HG03460 (cell line): ENCODE measurements at regions not wholly inside any gene's neighbourhood (a gene's known extent, or its start where the extent isn't known, plus 50 kb on each side); places are given as distances from the start of the nearest gene placed in this dataset.

Source experiments
- ATAC-seq: cut with Tn5 transposase; IDR thresholded peaks from one replicate; pipeline ENCODE4 v1.9.1; 2021; ENCODE audit not compliant: unreplicated experiment

DNA sequence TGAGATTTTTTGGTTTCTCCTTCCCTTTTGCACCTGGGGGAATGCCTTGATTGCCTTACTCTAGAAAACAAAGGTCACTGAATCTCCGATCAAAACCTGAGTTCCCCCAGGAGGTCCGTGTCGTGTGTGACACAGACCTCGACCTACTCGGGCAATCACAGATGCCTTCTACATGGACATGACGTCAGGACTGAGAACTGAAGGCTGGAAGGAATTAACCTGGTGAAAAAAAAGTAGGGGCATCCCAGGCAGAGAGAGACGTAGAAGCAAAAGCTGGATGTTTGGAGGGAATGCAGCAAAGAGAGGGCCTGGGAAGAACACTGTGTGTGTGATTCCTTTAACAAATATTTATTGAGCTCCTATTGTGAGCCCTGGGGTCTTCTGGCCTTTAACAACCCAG lies 178.0 kb downstream of the PRDM2 start:
- no peak for ATAC-seq

DNA sequence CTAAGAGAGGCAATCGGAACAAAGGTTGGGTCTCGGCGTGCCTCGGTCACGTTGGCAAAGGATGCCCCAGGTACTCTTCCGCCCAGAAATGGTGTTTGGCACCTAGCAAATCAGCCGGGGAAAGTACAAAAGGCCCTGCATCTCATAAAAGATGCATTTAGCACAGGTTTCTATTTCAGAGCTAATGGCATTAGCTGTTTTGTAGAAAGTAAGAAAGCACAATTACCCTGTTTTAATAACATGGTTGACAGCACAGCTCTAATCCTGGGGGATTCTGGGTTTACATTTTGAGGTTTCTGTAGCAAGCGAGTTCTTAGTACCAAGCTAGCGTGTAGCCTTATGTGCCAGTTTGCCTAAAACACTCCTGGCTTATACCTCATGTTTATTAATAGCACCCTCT lies 178.5 kb downstream of the PRDM2 start:
- ATAC-seq: no peak

DNA sequence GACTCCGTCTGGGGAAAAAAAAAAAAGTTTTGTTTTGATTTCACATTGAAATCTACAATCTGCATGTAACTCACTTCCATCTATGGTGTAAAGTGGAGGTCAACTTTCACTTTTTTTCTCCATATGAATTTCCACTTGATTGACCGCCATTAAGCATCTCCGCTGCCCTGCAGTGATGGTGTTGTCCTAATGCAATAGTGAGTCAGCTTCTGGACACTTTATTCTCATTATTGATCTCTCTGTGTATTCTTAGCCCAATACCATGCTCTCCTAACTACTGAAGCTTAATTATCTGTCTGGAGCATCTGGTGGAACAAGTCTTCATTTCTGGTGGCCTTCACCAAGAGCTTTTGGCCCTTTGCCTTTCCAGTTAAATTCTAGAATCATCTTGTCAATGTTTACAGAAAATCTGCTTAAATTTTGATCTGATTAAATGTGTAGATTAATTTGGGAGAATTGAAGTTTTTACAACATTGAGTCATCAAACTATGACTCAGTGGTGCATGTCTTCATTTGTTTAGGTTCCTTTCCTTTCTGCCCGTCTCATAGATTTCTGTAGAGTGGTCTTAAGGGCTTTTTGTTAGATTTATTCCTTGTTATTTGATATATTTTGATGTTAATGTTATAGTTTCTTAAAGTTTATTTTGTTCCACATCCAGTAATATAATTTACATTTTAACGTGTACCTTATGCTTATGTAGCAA lies 181.5 kb downstream of the PRDM2 start:
- ATAC-seq: no peak

DNA sequence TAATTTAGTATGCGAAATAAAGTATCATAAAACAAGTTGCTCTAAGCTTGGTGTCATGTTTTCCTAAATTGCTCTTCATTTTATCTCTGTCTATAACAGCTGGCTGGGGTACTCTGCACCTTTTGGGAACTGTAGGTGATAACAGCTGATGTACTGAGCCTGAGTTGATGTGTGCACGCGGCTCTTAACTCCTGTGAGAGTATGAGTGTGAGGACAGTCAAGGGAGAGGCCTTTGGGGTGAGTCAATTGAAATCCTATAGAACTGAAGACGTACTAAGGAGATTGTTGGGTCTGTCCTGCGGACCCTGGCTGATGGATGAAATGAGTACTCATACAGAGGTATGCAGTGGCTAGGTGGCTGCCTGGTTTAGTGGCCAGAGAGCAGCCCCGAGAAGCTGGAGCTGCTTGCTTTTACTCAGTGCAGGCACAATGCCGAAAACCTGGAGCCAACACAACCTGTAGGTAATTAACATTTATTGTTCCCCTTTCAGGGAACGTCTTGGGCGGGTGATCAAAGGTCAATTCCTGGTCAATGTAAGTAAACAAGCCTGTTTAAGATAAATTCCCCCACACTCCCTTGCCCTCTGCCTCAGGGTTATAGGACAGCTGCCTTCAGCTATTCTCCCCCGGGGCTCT lies 188.5 kb downstream of the PRDM2 start:
- ATAC-seq: no peak

DNA sequence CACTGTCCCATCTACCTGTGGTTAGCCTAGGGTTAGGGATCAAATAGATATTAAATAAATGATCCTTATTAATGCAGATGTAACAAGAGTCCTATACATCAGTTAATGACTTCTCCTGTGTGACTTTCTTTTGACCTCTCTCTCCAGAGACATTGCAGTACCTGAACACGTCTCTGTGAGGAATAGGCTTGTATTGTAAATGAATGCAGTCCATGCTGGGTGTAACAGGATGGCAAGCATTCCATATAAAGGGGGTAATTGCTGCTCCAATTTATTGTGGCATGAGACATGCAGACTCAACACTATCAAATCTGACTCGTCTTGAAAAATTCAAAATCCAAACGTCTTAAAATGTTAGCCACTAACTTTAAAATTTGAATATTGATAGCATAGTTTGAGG lies 189.5 kb downstream of the PRDM2 start:
- ATAC-seq: no peak

DNA sequence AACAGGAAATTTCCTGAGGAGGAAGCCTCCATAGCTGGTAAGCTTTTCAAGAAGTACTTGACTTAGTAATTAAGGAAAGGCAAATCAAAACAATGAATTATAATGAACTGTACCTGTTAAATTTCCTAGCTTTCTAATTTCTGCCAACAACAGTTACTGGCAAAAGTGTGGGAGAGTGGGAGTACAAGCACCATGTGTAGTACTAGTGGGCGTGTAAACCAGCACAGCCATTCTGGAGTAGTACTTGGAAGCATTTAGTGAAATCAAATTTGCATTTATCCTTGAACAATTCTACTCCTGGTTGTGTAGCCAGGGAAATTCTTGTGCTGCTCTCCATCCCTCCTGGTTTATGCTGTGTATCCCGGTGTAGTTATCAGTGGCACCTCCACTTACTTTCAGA lies 190.8 kb downstream of the PRDM2 start:
- no peak for ATAC-seq

DNA sequence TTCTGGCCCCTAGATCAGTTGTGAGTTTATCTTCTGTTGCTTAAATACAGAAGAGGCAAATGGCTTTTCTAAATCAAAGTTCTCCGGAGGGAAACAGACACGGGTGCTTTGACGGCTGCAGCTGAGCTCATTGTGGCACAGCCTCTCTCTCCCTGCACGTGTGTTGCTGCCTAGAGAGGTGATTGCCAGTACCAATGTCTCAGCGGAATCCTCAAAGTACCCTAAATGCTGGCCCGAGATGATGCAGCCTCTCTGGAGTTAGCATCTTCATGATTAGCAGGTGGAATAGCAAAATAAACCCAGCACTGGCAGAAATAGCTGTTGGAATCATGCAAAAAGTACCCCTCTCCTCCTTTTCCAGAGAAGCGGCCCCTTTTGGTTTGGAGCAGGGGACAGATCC lies 192.2 kb downstream of the PRDM2 start:
- ATAC-seq: no peak

DNA sequence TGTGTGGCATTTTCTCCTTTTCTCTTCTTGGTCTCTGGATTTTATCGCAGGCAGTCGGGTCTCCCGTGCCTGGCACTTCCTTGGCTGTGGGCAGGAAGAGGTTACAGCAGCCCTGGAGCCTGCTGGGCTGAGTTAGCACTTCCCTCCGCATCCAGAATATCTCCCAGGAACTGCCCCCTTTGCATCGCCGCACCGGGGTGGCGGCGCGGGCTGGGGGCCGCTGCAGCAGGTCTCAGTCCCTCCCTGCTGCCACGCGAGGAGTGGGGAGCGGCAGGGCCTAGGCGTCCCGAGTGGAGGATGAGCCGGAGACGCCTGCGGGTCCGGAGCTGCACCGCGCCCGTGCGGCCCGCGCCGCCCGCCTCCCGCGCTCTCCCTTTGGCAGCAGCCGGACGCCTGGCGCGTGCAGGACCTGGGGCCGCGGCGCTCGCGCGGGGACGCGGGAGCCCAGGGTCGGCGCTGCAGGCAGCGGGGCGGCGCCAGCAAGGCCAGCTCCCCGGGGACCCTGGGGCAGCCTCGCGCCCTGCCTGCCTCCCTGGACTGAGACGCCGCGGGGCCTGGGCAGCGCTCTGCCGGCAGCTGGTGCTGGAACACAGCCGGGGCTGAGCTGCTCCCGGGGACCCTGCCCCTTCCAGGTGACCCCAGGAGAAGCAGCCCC lies 192.8 kb downstream of the PRDM2 start:
- ATAC-seq: no peak

DNA sequence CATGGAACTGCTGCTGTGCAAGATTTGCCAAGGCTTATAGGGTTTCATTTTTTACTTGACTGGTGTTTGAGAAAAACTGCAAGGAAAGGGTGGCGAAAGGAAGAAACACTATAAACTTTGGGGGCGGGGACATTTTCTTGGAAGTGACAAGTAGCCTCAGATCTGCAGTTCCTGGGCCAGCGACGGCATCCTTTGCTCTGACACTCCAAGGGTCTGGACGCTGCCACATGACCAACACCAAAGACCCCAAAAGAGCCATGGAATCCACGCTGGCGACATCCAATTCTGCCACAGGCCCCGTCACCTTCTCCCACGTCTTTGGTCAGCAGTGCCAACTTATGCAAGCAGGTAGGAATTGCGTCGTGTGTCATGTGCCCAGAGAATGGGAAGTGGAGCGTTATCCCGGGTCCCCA lies 193.4 kb downstream of the PRDM2 start:
- no peak for ATAC-seq

DNA sequence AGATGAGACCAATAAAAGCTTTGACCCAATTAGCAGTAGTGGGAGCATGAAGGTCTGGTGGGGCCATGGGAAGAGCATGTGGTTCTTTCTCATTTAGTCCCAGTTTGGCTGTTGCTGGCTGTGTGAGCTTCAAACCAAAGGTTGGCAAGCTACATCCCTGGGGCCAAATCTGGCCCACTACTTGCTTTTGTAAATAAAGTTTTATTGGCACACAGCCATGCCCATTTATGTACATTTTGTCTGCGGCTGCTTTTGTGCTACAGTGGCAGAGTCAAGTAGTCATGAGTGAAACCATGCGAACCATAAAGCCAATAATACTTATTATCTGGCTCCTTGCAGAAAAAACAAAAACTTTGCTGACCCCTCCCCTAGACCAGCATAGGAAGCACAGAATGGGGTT lies 196.9 kb downstream of the PRDM2 start:
- no peak for ATAC-seq

DNA sequence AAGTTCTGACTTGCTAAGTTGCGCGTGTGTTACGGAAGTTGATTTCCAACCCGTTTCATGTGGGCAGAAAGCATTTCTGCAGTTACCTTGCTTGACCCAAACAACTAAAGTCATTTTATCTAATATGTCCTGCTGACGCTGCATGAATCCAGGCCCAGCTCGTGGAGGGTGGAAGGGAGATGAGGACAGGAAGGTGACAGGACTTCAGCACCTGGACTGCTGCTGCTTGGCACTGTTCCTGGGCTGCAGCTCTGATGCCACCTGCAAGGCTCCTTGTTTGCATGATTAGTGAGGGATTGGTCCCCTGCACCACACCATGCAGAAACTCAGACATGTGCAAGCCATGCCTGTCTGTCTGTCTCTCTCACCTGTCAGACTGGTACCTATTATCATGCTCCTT lies 198.4 kb downstream of the PRDM2 start:
- no peak for ATAC-seq

DNA sequence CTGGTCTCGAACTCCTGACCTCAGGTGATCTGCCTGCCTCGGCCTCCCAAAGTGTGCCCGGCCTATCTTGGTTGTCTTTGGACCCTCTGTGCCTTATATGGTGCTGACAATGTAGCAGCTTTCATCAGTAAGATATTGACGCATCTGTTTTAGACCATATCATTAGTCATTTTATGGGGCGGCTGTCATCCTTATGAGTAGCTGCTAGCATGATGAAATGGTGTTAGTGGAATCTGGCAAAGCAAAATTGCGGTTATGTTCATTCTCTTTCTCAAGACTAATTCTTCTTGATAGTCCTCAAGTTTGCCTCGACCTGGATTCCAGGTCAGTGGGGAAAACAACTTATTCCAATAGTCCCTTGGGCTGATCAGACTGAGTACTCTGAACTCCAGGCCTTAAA lies 199.9 kb downstream of the PRDM2 start:
- ATAC-seq: no peak

DNA sequence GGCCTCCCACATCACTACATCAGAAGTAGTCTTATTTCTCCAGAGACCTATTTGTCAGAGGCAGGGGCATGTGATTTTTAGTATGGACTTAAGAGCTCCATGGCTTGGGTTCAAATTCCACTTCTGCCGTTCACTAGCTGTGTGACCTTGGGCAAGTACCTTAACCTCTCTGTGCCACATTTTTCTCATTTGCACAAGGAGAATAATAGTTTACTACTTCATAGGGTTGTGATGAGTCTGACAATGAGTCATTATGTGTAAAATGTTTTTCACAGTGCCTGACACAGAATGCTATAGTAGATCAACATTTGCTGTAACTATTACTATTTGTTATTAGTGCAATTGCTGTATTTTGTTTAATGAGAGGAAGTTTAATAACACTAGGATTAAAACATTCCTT lies 200.6 kb downstream of the PRDM2 start:
- no peak for ATAC-seq

DNA sequence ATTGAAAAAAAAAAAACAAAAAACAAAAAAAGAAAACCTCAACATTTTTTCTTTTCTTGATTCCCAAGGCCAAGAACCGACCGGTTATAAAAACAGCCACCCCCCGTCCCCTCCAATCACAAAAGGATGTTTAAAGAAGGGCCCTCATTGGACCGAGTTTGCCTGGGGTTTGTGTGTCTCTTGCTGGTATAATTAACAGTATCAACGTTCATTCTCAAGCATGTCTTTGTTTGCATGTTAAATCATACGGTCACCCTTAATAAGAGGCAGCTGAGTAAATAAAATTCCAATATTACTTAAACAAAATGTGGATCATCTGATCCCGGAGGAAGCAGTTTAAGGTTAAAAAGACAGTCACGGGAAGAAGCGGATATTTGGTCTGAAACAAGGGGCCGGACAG lies 201.1 kb downstream of the PRDM2 start:
- no peak for ATAC-seq

DNA sequence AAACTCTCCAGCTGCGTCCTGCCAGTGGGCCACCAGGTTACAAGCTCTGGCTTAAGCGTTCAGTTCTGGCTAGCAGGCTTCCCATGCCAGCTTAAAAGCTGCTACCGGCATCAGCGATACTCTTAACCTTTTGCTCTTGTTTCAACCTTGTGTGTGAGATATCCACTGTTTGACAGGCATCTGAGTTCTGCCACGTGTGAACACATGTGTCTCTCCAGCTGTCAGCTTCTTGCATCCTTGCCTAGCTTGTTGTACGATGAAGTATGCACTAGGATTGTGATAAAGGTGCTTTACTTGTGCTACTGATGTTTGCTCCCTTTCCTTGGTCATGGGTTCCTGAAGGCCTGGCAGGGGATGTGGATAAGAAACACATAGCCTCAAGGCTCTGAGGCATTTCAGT lies 201.6 kb downstream of the PRDM2 start:
- no peak for ATAC-seq

DNA sequence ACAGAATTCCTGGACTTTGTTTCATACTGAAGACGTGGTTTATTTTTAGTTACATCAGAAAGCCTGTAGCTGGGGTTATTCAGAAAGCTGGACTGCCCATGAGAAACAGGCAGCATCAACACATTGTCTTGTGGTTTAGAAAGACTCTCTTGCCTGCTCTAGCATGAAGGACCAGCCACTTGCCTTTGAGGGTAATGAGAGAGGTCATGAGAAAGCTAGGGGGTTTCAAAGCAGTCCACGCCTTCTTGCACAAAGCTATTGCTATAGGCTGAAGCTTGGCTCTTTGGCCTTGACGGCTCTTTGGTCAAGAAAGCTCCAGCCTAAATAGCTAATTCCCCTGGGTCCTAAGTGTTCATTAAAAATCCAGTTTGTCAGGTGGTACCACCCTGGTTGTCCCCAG lies 208.1 kb downstream of the PRDM2 start:
- ATAC-seq: peak; percentile 64

DNA sequence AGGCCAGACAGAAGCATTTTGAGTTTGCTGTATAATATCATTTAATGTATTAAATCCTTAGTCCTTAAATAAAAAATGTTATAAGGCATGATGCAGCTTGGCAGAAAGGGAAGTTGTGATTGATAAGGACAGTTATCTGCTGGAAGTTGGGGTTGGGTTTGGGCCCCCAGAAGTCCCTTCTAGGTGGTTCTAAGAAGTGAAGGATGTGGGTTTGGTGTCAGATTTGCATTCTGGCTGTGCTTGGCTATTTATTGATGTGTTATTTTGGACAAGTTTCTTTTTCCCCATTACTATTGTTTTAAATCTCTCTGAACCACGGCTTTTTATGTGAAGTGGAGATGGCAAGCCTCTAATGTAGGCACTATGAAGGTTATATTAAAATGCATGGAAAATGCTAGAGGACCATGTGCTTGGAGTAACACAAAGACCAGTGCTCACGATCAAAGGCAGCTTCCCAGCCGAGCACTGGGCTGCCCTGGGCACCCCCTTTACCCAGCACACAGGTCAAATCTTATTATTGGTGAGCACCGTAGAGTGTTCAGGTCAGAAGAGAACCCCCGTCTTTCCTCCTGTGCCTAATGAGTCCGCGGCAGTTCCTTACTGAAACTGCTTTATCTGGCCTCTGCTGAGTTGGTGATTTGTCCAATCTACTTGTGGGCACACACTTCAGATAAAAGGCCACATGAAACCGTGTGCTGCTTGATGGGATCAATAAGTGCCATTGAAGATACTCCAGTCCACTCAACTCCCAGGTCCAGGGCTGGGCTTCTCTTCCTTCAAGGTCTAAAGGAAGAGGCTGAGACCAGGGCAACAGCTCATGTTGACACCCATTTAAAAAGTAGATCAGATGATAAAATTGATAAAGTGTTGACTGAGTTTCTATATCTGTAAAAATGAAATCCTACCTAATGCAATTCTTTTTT lies 212.0 kb downstream of the PRDM2 start:
- no peak for ATAC-seq

DNA sequence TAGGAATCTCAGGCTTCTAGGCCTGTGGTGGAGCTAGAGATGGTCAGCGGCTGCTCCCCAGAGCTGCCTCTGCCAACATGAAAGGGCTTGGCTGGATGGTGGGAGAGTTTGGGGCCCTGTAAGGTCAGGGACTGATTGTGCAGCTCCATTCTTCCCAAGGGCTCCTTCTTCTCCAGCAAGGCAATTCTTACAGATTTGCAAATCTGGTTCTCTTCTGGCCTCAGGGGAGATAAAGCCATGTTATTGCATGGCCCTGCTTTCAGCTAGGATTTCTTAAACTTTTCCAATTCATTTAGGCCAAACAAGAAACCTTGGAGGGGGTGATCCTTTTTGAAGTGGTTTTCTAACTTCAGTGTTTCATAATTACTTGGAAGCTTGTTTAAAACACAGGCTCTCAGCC lies 213.4 kb downstream of the PRDM2 start:
- no peak for ATAC-seq

DNA sequence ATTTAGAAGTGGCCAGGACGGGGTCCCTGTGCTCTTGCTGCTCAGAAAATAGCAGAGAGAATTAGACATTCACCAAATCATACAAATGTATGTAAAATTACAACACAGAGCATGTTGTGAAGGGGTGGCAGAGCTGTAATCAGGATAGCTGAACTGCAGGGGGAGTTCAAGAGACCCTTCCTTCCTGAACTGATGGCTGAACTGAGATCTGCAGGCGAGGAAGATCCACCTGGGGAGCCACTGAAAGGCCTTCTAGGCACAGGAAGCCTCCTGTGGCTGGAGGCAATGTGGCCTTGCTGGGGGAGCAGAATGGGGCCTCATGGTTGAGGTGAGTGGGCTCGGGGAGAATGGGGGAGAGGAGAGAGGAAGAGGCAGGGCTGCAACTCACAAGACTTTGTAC lies 216.5 kb downstream of the PRDM2 start:
- ATAC-seq: no peak

DNA sequence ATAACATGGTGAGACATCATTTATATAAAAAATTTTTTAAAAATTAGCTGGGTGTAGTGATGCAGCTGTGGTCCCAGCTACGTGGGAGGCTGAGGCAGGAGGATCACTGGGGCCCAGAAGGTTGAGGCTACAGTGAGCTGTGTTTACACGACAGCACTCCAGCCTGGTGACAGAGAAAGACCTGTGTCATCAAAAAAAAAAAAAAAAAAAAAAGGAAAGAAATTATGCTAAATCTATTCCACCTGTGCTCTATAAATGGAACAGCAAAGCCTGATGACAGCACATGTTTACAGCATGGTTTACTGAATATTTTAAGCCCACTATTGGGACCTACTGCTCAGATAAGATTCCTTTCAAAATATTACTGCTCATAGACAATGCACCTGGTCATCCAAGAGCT lies 217.6 kb downstream of the PRDM2 start:
- ATAC-seq: no peak

DNA sequence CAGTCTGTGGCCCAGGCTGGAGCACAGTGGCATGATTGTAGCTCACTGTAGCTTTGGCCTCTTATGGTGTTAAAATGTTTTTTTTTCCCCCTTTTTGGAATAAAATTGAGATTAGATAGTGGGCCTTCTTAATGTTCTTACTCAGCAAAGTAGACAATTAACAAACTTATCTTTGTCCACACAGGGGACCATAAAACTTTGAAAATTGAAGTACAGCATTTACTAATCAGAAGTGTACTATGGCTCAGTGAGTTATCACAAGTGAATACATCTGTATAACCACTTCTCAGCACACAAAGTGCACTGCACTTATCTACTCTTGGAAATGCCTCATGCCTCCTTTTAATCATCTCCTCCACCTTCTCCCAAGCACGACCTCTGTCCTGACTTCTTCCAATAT lies 218.9 kb downstream of the PRDM2 start:
- ATAC-seq: no peak

DNA sequence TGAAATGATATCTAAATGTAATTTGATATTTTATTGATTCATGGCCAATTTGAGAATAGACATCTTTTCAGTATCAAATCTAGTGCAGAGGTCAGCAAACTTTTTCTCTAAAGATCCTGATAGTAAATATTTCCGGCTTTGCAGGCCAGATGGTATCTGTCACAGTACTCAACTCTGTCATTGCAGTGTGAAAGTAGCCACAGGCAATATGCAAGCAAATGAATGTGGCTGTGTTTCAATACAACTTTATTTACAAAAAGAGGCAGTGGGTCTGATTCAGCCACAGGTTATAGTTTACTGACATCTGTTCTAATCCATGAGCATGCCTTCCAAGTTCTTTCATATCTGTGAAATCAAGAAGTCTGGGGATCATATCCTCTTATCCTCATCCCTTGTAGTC lies 221.2 kb downstream of the PRDM2 start:
- no peak for ATAC-seq
